ENCODE measurements at regions not wholly inside any gene's neighbourhood (a gene's known extent, or its start where the extent isn't known, plus 50 kb on each side); places are given as distances from the start of the nearest gene placed in this dataset.

GRCh38 chr6:137779982-137780381 lies 87.1 kb upstream of the TNFAIP3 start:
- no peak overlapping the region for H3K4me3 ChIP-seq (ENCODE audit: extremely low read depth, insufficient read depth, low read length, poor library complexity, severe bottlenecking)
- H3K4me1 ChIP-seq (ENCODE audit: control insufficient read depth, insufficient read depth, low read length, poor library complexity, severe bottlenecking): peaks cover 31% of the 10 kb centered on the region
- peak overlapping the region; percentile 83 for H3K27ac ChIP-seq (ENCODE audit: low read depth, low read length, severe bottlenecking)
- WGBS, 2 experiments (ENCODE audit: insufficient coverage in 2 of 2): 80 to 88% methylated on average over 1 to 2 of the region's 3 CpGs
- no peaks in the 10 kb centered on the region for H3K36me3 ChIP-seq (ENCODE audit: control insufficient read depth, insufficient read depth, low read length)
- no peaks in the 10 kb centered on the region for H3K9me3 ChIP-seq (ENCODE audit: control insufficient read depth, low read length)

GRCh38 chr6:137780447-137781034 lies 86.5 kb upstream of the TNFAIP3 start:
- H3K4me1 ChIP-seq (ENCODE audit: control insufficient read depth, insufficient read depth, low read length, poor library complexity, severe bottlenecking): peaks cover 31% of the 10 kb centered on the region
- peak overlapping the region; percentile 83 for H3K27ac ChIP-seq (ENCODE audit: low read depth, low read length, severe bottlenecking)
- WGBS, 2 experiments (ENCODE audit: insufficient coverage in 2 of 2): 95 to 98% methylated on average over 5 of the region's 7 CpGs
- H3K9me3 ChIP-seq (ENCODE audit: control insufficient read depth, low read length): no peaks in the 10 kb centered on the region
- H3K4me3 ChIP-seq (ENCODE audit: extremely low read depth, insufficient read depth, low read length, poor library complexity, severe bottlenecking): no peak overlapping the region
- H3K36me3 ChIP-seq (ENCODE audit: control insufficient read depth, insufficient read depth, low read length): no peaks in the 10 kb centered on the region

GRCh38 chr6:137781639-137782038 lies 85.4 kb upstream of the TNFAIP3 start:
- Histone ChIP-seq H3K27ac (ENCODE audit: low read depth, low read length, severe bottlenecking) (no peak overlapping the region), H3K4me1 (ENCODE audit: control insufficient read depth, insufficient read depth, low read length, poor library complexity, severe bottlenecking) (peaks cover 30% of the 10 kb centered on the region), H3K4me3 (ENCODE audit: extremely low read depth, insufficient read depth, low read length, poor library complexity, severe bottlenecking) (no peak overlapping the region), H3K9me3 (ENCODE audit: control insufficient read depth, low read length) (no peaks in the 10 kb centered on the region), H3K36me3 (ENCODE audit: control insufficient read depth, insufficient read depth, low read length) (no peaks in the 10 kb centered on the region)
- WGBS, 2 experiments (ENCODE audit: insufficient coverage in 2 of 2): 100% methylated on average over 1 to 2 of the region's 3 CpGs

- WGBS, 2 experiments (ENCODE audit: insufficient coverage in 2 of 2): 83 to 92% methylated on average over 6 to 9 of the region's 10 CpGs
- Histone ChIP-seq H3K4me3 (ENCODE audit: extremely low read depth, insufficient read depth, low read length, poor library complexity, severe bottlenecking) (no peak overlapping the region), H3K36me3 (ENCODE audit: control insufficient read depth, insufficient read depth, low read length) (no peaks in the 10 kb centered on the region), H3K4me1 (ENCODE audit: control insufficient read depth, insufficient read depth, low read length, poor library complexity, severe bottlenecking) (peaks cover 23% of the 10 kb centered on the region), H3K9me3 (ENCODE audit: control insufficient read depth, low read length) (no peaks in the 10 kb centered on the region), H3K27ac (ENCODE audit: low read depth, low read length, severe bottlenecking) (no peak overlapping the region)
These were observed 84.7 kb upstream of the TNFAIP3 start for GRCh38 chr6:137782166-137783039.

DNA sequence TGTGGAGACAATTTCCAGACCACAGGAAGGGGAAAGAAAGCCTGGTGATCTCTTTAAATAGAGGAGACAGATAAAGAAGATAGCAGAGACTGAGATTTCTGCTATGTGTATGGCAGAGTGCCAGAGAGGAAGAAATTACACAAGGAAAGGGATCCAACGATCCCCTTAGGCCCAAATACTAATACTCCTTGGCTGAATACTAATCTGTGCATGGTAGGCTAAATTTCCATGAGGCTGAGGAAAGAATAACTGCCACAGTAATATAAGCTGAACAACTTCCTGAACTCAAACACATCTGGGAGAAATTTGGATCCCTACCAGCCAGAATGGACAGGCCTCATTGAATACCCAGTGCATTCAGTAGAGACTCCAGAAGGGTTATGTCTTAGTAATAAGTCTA lies 83.3 kb upstream of the TNFAIP3 start:
- peaks cover 21% of the 10 kb centered on the region for H3K4me1 ChIP-seq (ENCODE audit: control insufficient read depth, insufficient read depth, low read length, poor library complexity, severe bottlenecking)
- no CpG with 5 or more reads among the region's 1 CpG for WGBS, 2 experiments (ENCODE audit: insufficient coverage in 2 of 2)
- no peak overlapping the region for H3K27ac ChIP-seq (ENCODE audit: low read depth, low read length, severe bottlenecking)
- no peaks in the 10 kb centered on the region for H3K9me3 ChIP-seq (ENCODE audit: control insufficient read depth, low read length)
- no peak overlapping the region for H3K4me3 ChIP-seq (ENCODE audit: extremely low read depth, insufficient read depth, low read length, poor library complexity, severe bottlenecking)
- no peaks in the 10 kb centered on the region for H3K36me3 ChIP-seq (ENCODE audit: control insufficient read depth, insufficient read depth, low read length)

DNA sequence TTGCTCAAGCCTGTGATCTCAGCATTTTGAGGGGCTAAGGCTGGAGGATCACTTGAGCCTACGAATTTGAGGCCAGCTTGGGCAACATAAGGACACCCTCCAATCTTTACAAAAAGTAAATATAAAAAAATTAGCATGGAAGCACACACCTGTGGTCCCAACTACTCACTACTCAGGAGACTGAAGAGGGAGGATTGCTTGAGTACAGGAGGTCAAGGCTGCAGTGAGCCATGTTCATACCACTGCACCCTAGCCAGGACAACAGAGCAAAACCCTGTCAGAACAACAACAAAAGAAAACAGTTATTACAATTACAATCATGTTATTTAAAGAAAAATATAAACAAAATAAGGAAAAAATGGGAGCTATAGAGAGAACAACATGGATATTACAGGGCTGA lies 82.5 kb upstream of the TNFAIP3 start:
- H3K4me1 ChIP-seq (ENCODE audit: control insufficient read depth, insufficient read depth, low read length, poor library complexity, severe bottlenecking): peaks cover 14% of the 10 kb centered on the region
- H3K36me3 ChIP-seq (ENCODE audit: control insufficient read depth, insufficient read depth, low read length): no peaks in the 10 kb centered on the region
- no CpG with 5 or more reads among the region's 1 CpG for WGBS, 2 experiments (ENCODE audit: insufficient coverage in 2 of 2)
- no peak overlapping the region for H3K4me3 ChIP-seq (ENCODE audit: extremely low read depth, insufficient read depth, low read length, poor library complexity, severe bottlenecking)
- H3K27ac ChIP-seq (ENCODE audit: low read depth, low read length, severe bottlenecking): no peak overlapping the region
- no peaks in the 10 kb centered on the region for H3K9me3 ChIP-seq (ENCODE audit: control insufficient read depth, low read length)

GRCh38 chr6:137787016-137787415 lies 80.0 kb upstream of the TNFAIP3 start:
- Histone ChIP-seq H3K36me3 (ENCODE audit: control insufficient read depth, insufficient read depth, low read length) (no peaks in the 10 kb centered on the region), H3K27ac (ENCODE audit: low read depth, low read length, severe bottlenecking) (no peak overlapping the region), H3K4me1 (ENCODE audit: control insufficient read depth, insufficient read depth, low read length, poor library complexity, severe bottlenecking) (no peaks in the 10 kb centered on the region), H3K9me3 (ENCODE audit: control insufficient read depth, low read length) (no peaks in the 10 kb centered on the region), H3K4me3 (ENCODE audit: extremely low read depth, insufficient read depth, low read length, poor library complexity, severe bottlenecking) (no peak overlapping the region)
- WGBS, 2 experiments (ENCODE audit: insufficient coverage in 2 of 2): 86 to 100% methylated on average over 1 of the region's 2 CpGs

DNA sequence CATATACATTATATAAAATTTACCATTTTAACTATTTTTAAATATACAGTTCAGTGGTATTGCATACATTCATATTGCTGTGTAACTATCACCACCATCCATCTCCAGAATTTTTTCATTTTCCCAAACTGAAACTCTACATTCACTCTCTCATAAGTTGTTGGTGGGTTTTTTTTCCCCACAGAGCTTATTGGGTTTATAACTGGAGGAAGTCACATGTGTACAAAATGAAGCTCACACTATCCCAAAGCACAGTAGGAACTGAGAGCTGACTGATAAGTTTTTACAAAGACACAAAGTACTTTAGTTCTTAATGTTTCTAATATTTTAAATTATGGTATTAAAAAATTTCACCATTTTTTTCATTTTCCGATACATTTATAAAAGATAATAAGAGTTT lies 78.8 kb upstream of the TNFAIP3 start:
- WGBS, 2 experiments (ENCODE audit: insufficient coverage in 2 of 2): no CpG with 5 or more reads among the region's 1 CpG
- H3K4me3 ChIP-seq (ENCODE audit: extremely low read depth, insufficient read depth, low read length, poor library complexity, severe bottlenecking): no peak overlapping the region
- H3K36me3 ChIP-seq (ENCODE audit: control insufficient read depth, insufficient read depth, low read length): no peaks in the 10 kb centered on the region

GRCh38 chr6:137791281-137792159 lies 75.5 kb upstream of the TNFAIP3 start:
- Histone ChIP-seq H3K4me1 (ENCODE audit: control insufficient read depth, insufficient read depth, low read length, poor library complexity, severe bottlenecking) (peaks cover 14% of the 10 kb centered on the region), H3K4me3 (ENCODE audit: extremely low read depth, insufficient read depth, low read length, poor library complexity, severe bottlenecking) (no peak overlapping the region), H3K36me3 (ENCODE audit: control insufficient read depth, insufficient read depth, low read length) (no peaks in the 10 kb centered on the region), H3K27ac (ENCODE audit: low read depth, low read length, severe bottlenecking) (no peak overlapping the region), H3K9me3 (ENCODE audit: control insufficient read depth, low read length) (no peaks in the 10 kb centered on the region)
- 94 to 95% methylated on average over 3 to 4 of the region's 6 CpGs for WGBS, 2 experiments (ENCODE audit: insufficient coverage in 2 of 2)

More for the DNA sequence above, 78.8 kb upstream of the TNFAIP3 start:
- Histone ChIP-seq H3K4me1 (ENCODE audit: control insufficient read depth, insufficient read depth, low read length, poor library complexity, severe bottlenecking) (no peaks in the 10 kb centered on the region), H3K9me3 (ENCODE audit: control insufficient read depth, low read length) (no peaks in the 10 kb centered on the region), H3K27ac (ENCODE audit: low read depth, low read length, severe bottlenecking) (no peak overlapping the region)

- Histone ChIP-seq H3K27ac (ENCODE audit: low read depth, low read length, severe bottlenecking) (no peak overlapping the region), H3K36me3 (ENCODE audit: control insufficient read depth, insufficient read depth, low read length) (no peaks in the 10 kb centered on the region), H3K4me3 (ENCODE audit: extremely low read depth, insufficient read depth, low read length, poor library complexity, severe bottlenecking) (no peak overlapping the region), H3K4me1 (ENCODE audit: control insufficient read depth, insufficient read depth, low read length, poor library complexity, severe bottlenecking) (peaks cover 14% of the 10 kb centered on the region), H3K9me3 (ENCODE audit: control insufficient read depth, low read length) (no peaks in the 10 kb centered on the region)
- WGBS, 2 experiments (ENCODE audit: insufficient coverage in 2 of 2): 100% methylated on average over 1 of the region's 6 CpGs; no CpG with 5 or more reads in 1 of the 2 experiments
These were observed 74.7 kb upstream of the TNFAIP3 start for GRCh38 chr6:137792160-137793033.
